ENCODE measurements at regions not wholly inside any gene's neighbourhood (a gene's known extent, or its start where the extent isn't known, plus 50 kb on each side); places are given as distances from the start of the nearest gene placed in this dataset.

DNA sequence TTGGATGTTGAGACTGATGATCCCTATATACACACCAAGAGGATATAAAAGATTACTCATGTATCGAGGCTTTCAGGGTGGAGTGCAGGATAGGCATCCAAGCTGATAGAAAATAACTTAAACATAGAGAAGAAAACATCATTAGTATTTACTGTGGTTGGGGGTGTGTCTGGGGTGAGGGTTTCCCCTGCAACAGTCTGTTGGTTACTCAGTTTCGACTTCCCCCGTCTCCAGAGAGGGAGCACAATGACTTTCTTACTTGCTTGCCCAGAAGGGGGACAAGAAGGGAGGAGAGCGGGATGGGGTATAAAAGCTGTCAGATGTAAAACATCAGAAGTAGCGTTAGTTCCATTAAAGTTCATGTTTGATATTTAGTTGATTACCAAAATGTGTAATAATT lies 717.4 kb upstream of the ZP4 start:
- TF ChIP-seq EZH2phosphoT487 (IDR thresholded peaks at IDR 0.05; ENCODE audit: borderline replicate concordance), result no peak
- TF ChIP-seq, protein P1, sequence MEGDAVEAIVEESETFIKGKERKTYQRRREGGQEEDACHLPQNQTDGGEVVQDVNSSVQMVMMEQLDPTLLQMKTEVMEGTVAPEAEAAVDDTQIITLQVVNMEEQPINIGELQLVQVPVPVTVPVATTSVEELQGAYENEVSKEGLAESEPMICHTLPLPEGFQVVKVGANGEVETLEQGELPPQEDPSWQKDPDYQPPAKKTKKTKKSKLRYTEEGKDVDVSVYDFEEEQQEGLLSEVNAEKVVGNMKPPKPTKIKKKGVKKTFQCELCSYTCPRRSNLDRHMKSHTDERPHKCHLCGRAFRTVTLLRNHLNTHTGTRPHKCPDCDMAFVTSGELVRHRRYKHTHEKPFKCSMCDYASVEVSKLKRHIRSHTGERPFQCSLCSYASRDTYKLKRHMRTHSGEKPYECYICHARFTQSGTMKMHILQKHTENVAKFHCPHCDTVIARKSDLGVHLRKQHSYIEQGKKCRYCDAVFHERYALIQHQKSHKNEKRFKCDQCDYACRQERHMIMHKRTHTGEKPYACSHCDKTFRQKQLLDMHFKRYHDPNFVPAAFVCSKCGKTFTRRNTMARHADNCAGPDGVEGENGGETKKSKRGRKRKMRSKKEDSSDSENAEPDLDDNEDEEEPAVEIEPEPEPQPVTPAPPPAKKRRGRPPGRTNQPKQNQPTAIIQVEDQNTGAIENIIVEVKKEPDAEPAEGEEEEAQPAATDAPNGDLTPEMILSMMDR (conservative IDR thresholded peaks at IDR 0.05; ENCODE audit: low read length), result no peak
